Lung (tissue), 11 donors: ENCODE measurements at regions not wholly inside any gene's neighbourhood (a gene's known extent, or its start where the extent isn't known, plus 50 kb on each side); places are given as distances from the start of the nearest gene placed in this dataset.
"Not testable (repeated sequence)": the region's sequence is repeated elsewhere in the genome, so short reads cannot be mapped to it uniquely, and the experiment has no call there.

Experiments used
- ATAC-seq: fragments of 200-7000 bp; cut with Tn5 transposase; one replicate; pipeline ENCODE4 v1.9.1; 2020; ENCODE audit warnings: moderate number of reproducible peaks; ENCODE audit not compliant: insufficient read depth, low FRiP score
- DNase-seq, 3 donors: peaks; one replicate each; pipeline ENCODE4 v3.0.0-alpha.2; 2013 to 2017
- H3K27ac ChIP-seq, 2 donors: one replicate each; pipeline ENCODE4 v1.5.1; 2013; ENCODE audit warnings: mild to moderate bottlenecking in 2 of 2, moderate library complexity in 2 of 2, control low read depth in 1 of 2, inconsistent platforms in 1 of 2, low read depth in 1 of 2, low read length in 1 of 2
- H3K27me3 ChIP-seq, 3 donors: one replicate each; pipeline ENCODE4 v1.5.1; 2013; ENCODE audit warnings: low read length in 2 of 3; ENCODE audit not compliant: control insufficient read depth in 3 of 3, insufficient read depth in 3 of 3
- H3K36me3 ChIP-seq, 4 donors: one replicate each; pipeline ENCODE4 v1.5.1; 2013; ENCODE audit warnings: low read length in 4 of 4, mild to moderate bottlenecking in 1 of 4, moderate library complexity in 1 of 4; ENCODE audit not compliant: control insufficient read depth in 4 of 4, insufficient read depth in 4 of 4
- H3K4me1 ChIP-seq, 5 donors: one replicate each; pipeline ENCODE4 v1.5.1; 2013; ENCODE audit warnings: low read length in 5 of 5, mild to moderate bottlenecking in 2 of 5, moderate library complexity in 1 of 5; ENCODE audit not compliant: control insufficient read depth in 5 of 5, insufficient read depth in 5 of 5
- H3K4me3 ChIP-seq: one replicate; pipeline ENCODE4 v1.5.1; 2013; ENCODE audit warnings: mild to moderate bottlenecking, control low read depth, moderate library complexity
- H3K9ac ChIP-seq, 2 donors: one replicate each; pipeline ENCODE4 v1.5.1; 2013; ENCODE audit warnings: low read length in 2 of 2, control low read depth in 1 of 2; ENCODE audit not compliant: insufficient read depth in 1 of 2
- H3K9me3 ChIP-seq, 4 donors: one replicate each; pipeline ENCODE4 v1.5.1; 2013; ENCODE audit warnings: low read length in 3 of 4, mild to moderate bottlenecking in 1 of 4, moderate library complexity in 1 of 4; ENCODE audit not compliant: control insufficient read depth in 4 of 4, insufficient read depth in 3 of 4
- CTCF ChIP-seq: IDR thresholded peaks from 2 replicates; pipeline ENCODE4 v1.5.1; 2012; ENCODE audit warnings: mild to moderate bottlenecking; ENCODE audit errors: control extremely low read depth, extremely low read depth
- WGBS, 2 donors: extraction: QIAGEN DNeasy Blood & Tissue Kit; methylation state at CpG; one replicate each; pipeline ENCODE4 v1.1.7; 2013; 5-methylcytosine and 5-hydroxymethylcytosine counted together
- donor health status: control.
- donor health status: control.
- donor health status: Bipolar disorder and iron deficiency.
- donor health status: healthy.
- donor health status: DM: yes; HTN: yes; CAD: no.

- H3K36me3 ChIP-seq = no peaks in the 10 kb centered on the region
- no peak overlapping the region for H3K27ac ChIP-seq
- DNase-seq (no peak), ATAC-seq (no peak)
- 64 to 85% methylated on average over 8 of the region's 8 CpGs for WGBS, 2 donors
- H3K4me3 ChIP-seq = no peak overlapping the region
- no peak for TF ChIP-seq CTCF
- no peak overlapping the region for H3K9ac ChIP-seq
- H3K9me3 ChIP-seq = no peaks in the 10 kb centered on the region
- peaks cover 0 to 12% (median 0%) of the 10 kb centered on the region in 3 donors for H3K27me3 ChIP-seq
- peaks cover 0 to 10% (median 0%) of the 10 kb centered on the region in 5 donors for H3K4me1 ChIP-seq
Measured at GRCh38 chr2:120514521-120514920, 168.6 kb downstream of the INHBB start.

GRCh38 chr2:120515066-120515758 lies 169.3 kb downstream of the INHBB start:
- not testable (repeated sequence) for H3K36me3 ChIP-seq, H3K9me3 ChIP-seq, H3K27ac ChIP-seq, DNase-seq, H3K9ac ChIP-seq, H3K4me3 ChIP-seq, ATAC-seq
- Histone ChIP-seq H3K27me3 (peaks cover 0 to 12% (median 0%) of the 10 kb centered on the region in 3 donors), H3K4me1 (peaks cover 0 to 10% (median 0%) of the 10 kb centered on the region in 5 donors)
- 88 to 97% methylated on average over 1 of the region's 1 CpG for WGBS, 2 donors

- H3K9me3 ChIP-seq = no peaks in the 10 kb centered on the region
- no peak overlapping the region for H3K9ac ChIP-seq
- peaks cover 0 to 10% (median 0%) of the 10 kb centered on the region in 5 donors for H3K4me1 ChIP-seq
- no peak for DNase-seq
- ATAC-seq = no peak
- 76 to 83% methylated on average over 5 of the region's 5 CpGs for WGBS, 2 donors
- no peak for TF ChIP-seq CTCF
- no peaks in the 10 kb centered on the region for H3K36me3 ChIP-seq
- no peak overlapping the region for H3K4me3 ChIP-seq
- H3K27ac ChIP-seq = no peak overlapping the region
- peaks cover 0 to 12% (median 0%) of the 10 kb centered on the region in 3 donors for H3K27me3 ChIP-seq
Measured at GRCh38 chr2:120515759-120516678, 170.1 kb downstream of the INHBB start.
